ENCODE measurements at regions not wholly inside any gene's neighbourhood (a gene's known extent, or its start where the extent isn't known, plus 50 kb on each side); places are given as distances from the start of the nearest gene placed in this dataset.

DNA sequence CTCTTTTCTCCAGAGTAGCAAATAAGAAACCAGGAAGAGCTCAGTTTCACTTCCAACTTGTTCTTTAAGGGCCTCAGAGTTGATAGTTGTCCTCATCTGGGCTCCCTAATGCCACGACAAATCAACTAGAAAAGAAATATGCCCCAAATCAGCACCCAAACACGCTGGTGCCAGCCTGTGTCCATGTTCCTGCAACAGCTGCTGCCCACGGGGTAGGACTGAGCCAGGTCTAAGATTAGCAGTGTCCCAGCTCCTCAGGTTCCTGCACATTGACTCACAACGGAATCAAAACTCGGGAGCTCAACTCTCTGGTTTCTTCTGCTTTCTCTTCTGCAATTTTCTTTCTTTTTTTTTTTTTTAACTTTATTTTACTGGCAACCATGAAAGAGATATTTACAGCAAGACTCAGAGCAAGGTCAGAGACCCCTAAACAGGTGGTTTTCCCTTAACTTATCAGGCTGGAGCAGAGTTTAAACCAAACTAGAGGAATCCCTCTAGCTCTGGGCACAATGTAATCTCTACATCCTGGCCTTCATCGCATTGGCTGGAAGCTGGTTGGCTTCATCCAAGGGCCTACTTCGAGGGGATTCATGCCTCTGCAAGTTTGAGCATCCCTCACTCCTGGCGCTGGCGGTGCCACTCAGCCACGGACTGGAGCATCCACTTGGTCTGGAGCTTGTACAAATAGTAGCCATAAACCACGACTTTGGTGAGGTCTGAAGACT lies 126.1 kb downstream of the PFKFB3 start:
- H2BK5ac ChIP-seq (ENCODE audit: low read depth, low read length) = no peak overlapping the region
- TF ChIP-seq SRF (IDR thresholded peaks at IDR 0.05; ENCODE audit: low read depth, low read length) (no peak), KDM5A (IDR thresholded peaks at IDR 0.05; ENCODE audit: low read length) (no peak), EGR1 (IDR thresholded peaks at IDR 0.05; ENCODE audit: borderline replicate concordance, low read depth, low read length) (no peak), YY1 (IDR thresholded peaks at IDR 0.05; ENCODE audit: low read depth, low read length) (no peak), GTF2F1 (IDR thresholded peaks at IDR 0.05; ENCODE audit: borderline replicate concordance, low read depth, low read length) (no peak), CHD1 (IDR thresholded peaks at IDR 0.05; ENCODE audit: low read depth, low read length) (no peak), KDM1A (IDR thresholded peaks at IDR 0.05; ENCODE audit: borderline replicate concordance, low read length) (no peak)
- 87% methylated on average over 11 of the region's 11 CpGs; no CpG with 5 or more reads in 1 of the 2 experiments for WGBS, 2 experiments (ENCODE audit: extremely low coverage in 1 of 2, insufficient coverage in 1 of 2, insufficient read length in 1 of 2, insufficient replicate concordance in 2 of 2, low coverage in 1 of 2, low lambda C conversion rate in 2 of 2, missing lambda C conversion rate in 1 of 2)
- H4K5ac ChIP-seq (ENCODE audit: insufficient read length, low read depth, low read length) = no peak overlapping the region
- H2BK120ac ChIP-seq (replicated peaks; ENCODE audit: low read depth, low read length) = no peak overlapping the region
- FAIRE-seq (no peak), DNase-seq (ENCODE audit: low read depth in 1 of 2, low spot score in 2 of 2) (no peak)
- H4K91ac ChIP-seq (replicated peaks; ENCODE audit: insufficient read length, low read length) = no peak overlapping the region
- no peak overlapping the region for H3K4me3 ChIP-seq (ENCODE audit: extremely low read depth in 1 of 4, insufficient read depth in 2 of 4, low read depth in 3 of 4, low read length in 4 of 4)
- H2BK15ac ChIP-seq (ENCODE audit: low read length) = no peak overlapping the region
- ChIA-PET CTCF (ENCODE audit: partially characterized antibody) (interaction anchor here (1.0 to 1.1 kb wide), 4 partner anchors 15 to 85 kb away, joined by 3 to 4 read pairs (median 4); no protein-coding TSS in a partner anchor), POLR2A (ENCODE audit: partially characterized antibody) (no interaction called here)
- no peaks in the 10 kb centered on the region for H3K23me2 ChIP-seq (ENCODE audit: low read depth, low read length)
- H4K20me1 ChIP-seq (replicated peaks in 1 of 2; ENCODE audit: control insufficient read depth in 1 of 2, insufficient read depth in 2 of 2, low read length in 2 of 2) = no peaks in the 10 kb centered on the region
- no peaks in the 10 kb centered on the region for H3K36me3 ChIP-seq (ENCODE audit: control insufficient read depth in 2 of 4, insufficient read depth in 4 of 4, low read length in 3 of 4)
- no peak overlapping the region for H3K56ac ChIP-seq (replicated peaks; ENCODE audit: insufficient read length, low read depth, low read length)
- no peaks in the 10 kb centered on the region for H3K4me1 ChIP-seq (replicated peaks in 1 of 4; ENCODE audit: control insufficient read depth in 3 of 4, insufficient read depth in 4 of 4, low read length in 3 of 4)
- H3K4me2 ChIP-seq (ENCODE audit: insufficient read depth in 1 of 2, low read depth in 2 of 2, low read length in 2 of 2) = no peak overlapping the region
- H2AFZ ChIP-seq (ENCODE audit: low read length) = no peak overlapping the region
- no peak overlapping the region for H2BK12ac ChIP-seq (ENCODE audit: low read depth, low read length)
- H2AK5ac ChIP-seq (ENCODE audit: low read depth, low read length) = no peak overlapping the region
- H3K79me2 ChIP-seq (ENCODE audit: control insufficient read depth in 1 of 2, insufficient read depth in 2 of 2, low read length in 2 of 2) = no peaks in the 10 kb centered on the region
- H3K14ac ChIP-seq (ENCODE audit: insufficient read length) = no peak overlapping the region
- no peak overlapping the region for H3K4ac ChIP-seq (replicated peaks; ENCODE audit: insufficient read length, low read depth, low read length)
- no peak overlapping the region for H3K23ac ChIP-seq (ENCODE audit: insufficient read length)
- no peak overlapping the region for H2BK20ac ChIP-seq (ENCODE audit: low read length)
- H3K27ac ChIP-seq (ENCODE audit: low read depth, low read length) = no peak overlapping the region
- H3K27me3 ChIP-seq (replicated peaks in 1 of 4; ENCODE audit: control insufficient read depth in 3 of 4, extremely low read depth in 1 of 4, insufficient read depth in 3 of 4, low read length in 3 of 4) = no peaks in the 10 kb centered on the region
- no peak overlapping the region for H4K8ac ChIP-seq (ENCODE audit: extremely low read depth, insufficient read depth, low read length)
- H3K79me1 ChIP-seq (ENCODE audit: low read depth, low read length) = no peaks in the 10 kb centered on the region
- no peak overlapping the region for H3K9ac ChIP-seq (replicated peaks in 1 of 4; ENCODE audit: extremely low read depth in 1 of 4, low read depth in 3 of 4, low read length in 3 of 4)
- peaks cover under 1 to 1% of the 10 kb centered on the region in 2 experiments; a peak in 3 of 4 replicates for H3K9me3 ChIP-seq (ENCODE audit: insufficient read depth in 2 of 2, low read depth in 1 of 2, low read length in 1 of 2)
- no peak overlapping the region for H3K18ac ChIP-seq (ENCODE audit: extremely low read depth, low read length)

All from H1 (cell line).